Adrenal gland (tissue), 9 donors: ENCODE measurements at regions not wholly inside any gene's neighbourhood (a gene's known extent, or its start where the extent isn't known, plus 50 kb on each side); places are given as distances from the start of the nearest gene placed in this dataset.

Experiments used
- DNase-seq, 7 donors: peaks; one replicate each; pipeline ENCODE4 v3.0.0-alpha.2; 2019 to 2020
- H3K27ac ChIP-seq, 5 donors: fragments of 200-600 bp; sonication (generic) in 4 of 5; 1 replicate in 3 of 5; 2 replicates in 2 of 5; pipeline versions ENCODE4 v1.5.1 to v1.8.0; 2016 to 2020; ENCODE audit warnings: mild to moderate bottlenecking in 1 of 5
- H3K27me3 ChIP-seq: fragments of 200-600 bp; 2 replicates; pipeline ENCODE4 v1.8.0; 2021
- H3K36me3 ChIP-seq, 2 donors: fragments of 200-600 bp; replicated peaks in 1 of 2; 1 replicate in 1 of 2; 2 replicates in 1 of 2; pipeline versions ENCODE4 v1.5.1 to v1.8.0; 2018 to 2022
- H3K4me1 ChIP-seq, 2 donors: fragments of 200-600 bp; replicated peaks in 1 of 2; 1 replicate in 1 of 2; 2 replicates in 1 of 2; pipeline versions ENCODE4 v1.5.1 to v1.8.0; 2018 to 2021
- H3K4me3 ChIP-seq, 4 donors: fragments of 200-600 bp; sonication (generic) in 3 of 4; one replicate each; pipeline ENCODE4 v1.5.1; 2016 to 2018
- H3K9me3 ChIP-seq, 3 donors: fragments of 200-600 bp; sonication (generic) in 1 of 3; replicated peaks in 1 of 3; 1 replicate in 2 of 3; 2 replicates in 1 of 3; pipeline versions ENCODE4 v1.5.1 to v1.8.0; 2016 to 2021
- POLR2A ChIP-seq, 2 donors: fragments of 450-650 bp; IDR thresholded peaks; one replicate each; pipeline ENCODE4 v1.6.1; 2017; ENCODE audit warnings: antibody characterized with exemption in 2 of 2, mild to moderate bottlenecking in 2 of 2, moderate library complexity in 1 of 2
- WGBS, 4 donors: extraction: QIAGEN DNeasy Blood & Tissue Kit in 2 of 4; methylation state at CpG; one replicate each; pipeline versions ENCODE4 v1.1.5 to v1.1.7; 2013 to 2017; 5-methylcytosine and 5-hydroxymethylcytosine counted together
- intact Hi-C, 2 donors: fragments of 100-400 bp; cut with DNase I; formaldehyde crosslinking; loops; one replicate each; pipeline versions ENCODE4 v1.14.1 to v1.15.0; 2022 to 2023
- TF ChIP-seq, protein P1 (sequence below), 6 experiments: fragments of 450-650 bp in 4 of 6; fragments of 200-600 bp in 2 of 6; sonication (generic) in 1 of 6; IDR thresholded peaks; 1 replicate in 5 of 6; 2 replicates in 1 of 6; pipeline versions ENCODE4 v1.5.1 to v1.8.0; 2016 to 2021; ENCODE audit warnings: antibody characterized with exemption in 6 of 6, mild to moderate bottlenecking in 2 of 6, moderate library complexity in 1 of 6
- donor health status: healthy with polysubstance abuse.
- donor health status: Bipolar disorder and iron deficiency.
- donor health status: DM: yes; HTN: yes; CAD: no.
- donor health status: DM: no; HTN: no; CAD: no.
- donor health status: DM: no; HTN: no; CAD: no.

DNA sequence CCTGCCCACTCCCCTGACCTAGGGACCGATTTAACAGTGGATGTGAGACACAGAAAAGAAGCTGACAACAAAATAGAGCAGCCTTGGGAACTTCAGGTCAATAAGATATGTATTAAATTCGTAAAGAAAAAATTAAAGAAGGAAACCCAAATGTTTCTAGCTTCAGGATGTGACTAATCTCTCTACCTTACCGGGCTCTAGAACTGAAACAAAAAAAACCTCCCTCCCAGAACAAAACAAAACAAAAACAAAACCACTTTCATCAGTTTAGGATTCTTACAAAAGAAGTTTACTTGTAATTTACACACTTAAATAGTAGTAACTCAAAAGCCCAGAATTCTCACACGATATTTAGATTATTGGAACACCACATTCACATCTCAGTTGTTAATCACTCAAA, 185.8 kb upstream of the RPS6KA3 start:
- 48 to 61% (median 56%) methylated on average over 4 of the region's 4 CpGs for WGBS, 4 donors
- DNase-seq: no peak
- Histone ChIP-seq H3K27me3 (peaks cover 21% of the 10 kb centered on the region), H3K4me1 (no peaks in the 10 kb centered on the region), H3K27ac (no peak overlapping the region), H3K4me3 (no peak overlapping the region), H3K36me3 (no peaks in the 10 kb centered on the region), H3K9me3 (no peaks in the 10 kb centered on the region)
- intact Hi-C loops: no loop called here
- no peak for TF ChIP-seq POLR2A (IDR thresholded peaks at IDR 0.05)
- TF ChIP-seq, protein P1, sequence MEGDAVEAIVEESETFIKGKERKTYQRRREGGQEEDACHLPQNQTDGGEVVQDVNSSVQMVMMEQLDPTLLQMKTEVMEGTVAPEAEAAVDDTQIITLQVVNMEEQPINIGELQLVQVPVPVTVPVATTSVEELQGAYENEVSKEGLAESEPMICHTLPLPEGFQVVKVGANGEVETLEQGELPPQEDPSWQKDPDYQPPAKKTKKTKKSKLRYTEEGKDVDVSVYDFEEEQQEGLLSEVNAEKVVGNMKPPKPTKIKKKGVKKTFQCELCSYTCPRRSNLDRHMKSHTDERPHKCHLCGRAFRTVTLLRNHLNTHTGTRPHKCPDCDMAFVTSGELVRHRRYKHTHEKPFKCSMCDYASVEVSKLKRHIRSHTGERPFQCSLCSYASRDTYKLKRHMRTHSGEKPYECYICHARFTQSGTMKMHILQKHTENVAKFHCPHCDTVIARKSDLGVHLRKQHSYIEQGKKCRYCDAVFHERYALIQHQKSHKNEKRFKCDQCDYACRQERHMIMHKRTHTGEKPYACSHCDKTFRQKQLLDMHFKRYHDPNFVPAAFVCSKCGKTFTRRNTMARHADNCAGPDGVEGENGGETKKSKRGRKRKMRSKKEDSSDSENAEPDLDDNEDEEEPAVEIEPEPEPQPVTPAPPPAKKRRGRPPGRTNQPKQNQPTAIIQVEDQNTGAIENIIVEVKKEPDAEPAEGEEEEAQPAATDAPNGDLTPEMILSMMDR (IDR thresholded peaks at IDR 0.05): no peak

DNA sequence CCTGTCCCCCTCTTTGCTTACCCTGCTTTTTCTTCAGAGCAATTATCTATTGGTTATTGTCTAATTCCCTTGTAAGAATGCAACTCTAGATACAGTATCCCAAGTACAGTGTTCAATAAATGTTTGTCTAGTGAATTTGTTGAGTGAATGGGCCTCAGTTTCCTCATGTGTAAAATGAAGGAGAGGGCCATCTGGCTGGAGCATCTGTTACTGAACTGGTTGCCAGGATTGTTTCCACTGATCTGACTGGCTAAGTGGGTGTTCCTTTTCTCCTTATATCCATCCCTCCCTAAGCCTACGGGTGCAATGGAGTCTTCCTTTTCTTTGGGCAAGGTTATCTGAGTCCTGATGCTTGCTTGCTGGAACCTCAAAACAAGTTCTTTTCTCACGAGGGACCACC, 185.2 kb upstream of the RPS6KA3 start:
- Histone ChIP-seq H3K9me3 (no peaks in the 10 kb centered on the region), H3K27ac (no peak overlapping the region), H3K36me3 (no peaks in the 10 kb centered on the region), H3K4me1 (no peaks in the 10 kb centered on the region), H3K27me3 (peaks cover 22% of the 10 kb centered on the region), H3K4me3 (no peak overlapping the region)
- WGBS, 4 donors: 31 to 74% (median 51%) methylated on average over 2 of the region's 2 CpGs
- no peak for DNase-seq
- intact Hi-C loops: no loop called here
- no peak for TF ChIP-seq POLR2A (IDR thresholded peaks at IDR 0.05)
- TF ChIP-seq, protein P1 (IDR thresholded peaks at IDR 0.05): no peak

DNA sequence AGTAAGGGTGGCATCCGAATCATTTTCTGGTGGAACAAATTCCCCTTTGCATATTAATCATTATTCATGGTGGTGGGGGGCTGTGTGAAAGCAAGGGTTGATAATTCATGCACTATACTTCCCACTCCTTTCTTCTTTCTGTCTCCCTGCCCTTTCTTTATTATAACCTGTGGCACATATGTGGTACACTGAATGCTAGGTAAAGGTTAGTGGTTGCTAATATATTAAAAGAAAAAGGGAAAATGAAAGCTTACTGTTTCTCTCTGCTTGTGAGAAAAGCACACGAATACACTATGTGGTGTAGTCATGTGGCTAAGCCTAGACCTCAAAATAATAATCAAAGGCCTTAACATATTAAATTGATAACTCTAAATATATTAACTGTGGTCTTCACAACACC, 178.4 kb upstream of the RPS6KA3 start:
- Histone ChIP-seq H3K27me3 (peaks cover 24% of the 10 kb centered on the region), H3K36me3 (no peaks in the 10 kb centered on the region), H3K4me3 (no peak overlapping the region), H3K27ac (no peak overlapping the region), H3K9me3 (no peaks in the 10 kb centered on the region), H3K4me1 (no peaks in the 10 kb centered on the region)
- TF ChIP-seq, protein P1 (IDR thresholded peaks at IDR 0.05): no peak
- TF ChIP-seq POLR2A (IDR thresholded peaks at IDR 0.05): no peak
- whole genome bisulfite sequencing, 4 donors: 53 to 75% (median 64%) methylated on average over 2 of the region's 2 CpGs
- intact Hi-C loops: loop anchor here in 1 of 2 donors (10.0 kb wide), 1 partner anchor 190 kb away; no protein-coding TSS in a partner anchor
- DNase-seq: no peak

DNA sequence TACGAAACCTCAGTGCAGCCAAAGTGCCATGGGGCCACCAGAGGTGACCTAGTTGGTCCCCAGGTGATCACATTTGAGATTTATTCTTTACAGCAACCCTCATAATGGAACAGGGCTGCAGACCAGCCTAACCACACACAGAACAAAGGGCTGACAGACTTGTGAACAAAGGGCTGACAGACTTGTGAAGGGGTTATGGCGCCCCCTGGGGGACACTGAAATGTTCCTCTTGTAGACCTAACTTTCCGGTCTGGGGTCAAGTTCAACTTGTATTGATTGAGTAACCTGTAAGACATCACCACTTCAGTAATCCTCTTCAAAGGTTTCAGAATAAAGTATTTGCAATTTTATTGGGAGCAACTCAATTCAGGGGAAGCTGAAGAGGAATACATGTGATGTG, 175.9 kb upstream of the RPS6KA3 start:
- intact Hi-C loops: loop anchor here in 1 of 2 donors (10.0 kb wide), 1 partner anchor 188 kb away; no protein-coding TSS in a partner anchor
- H3K36me3 ChIP-seq: no peaks in the 10 kb centered on the region
- DNase-seq: peak; percentile 64 to 92 (median 85)

More for the DNA sequence above, 175.9 kb upstream of the RPS6KA3 start:
- 32 to 36% (median 34%) methylated on average over 3 of the region's 3 CpGs for WGBS, 4 donors
- Histone ChIP-seq H3K4me1 (no peaks in the 10 kb centered on the region), H3K27ac (no peak overlapping the region), H3K27me3 (peaks cover 16% of the 10 kb centered on the region), H3K9me3 (no peaks in the 10 kb centered on the region), H3K4me3 (no peak overlapping the region)
- no peak for TF ChIP-seq POLR2A (IDR thresholded peaks at IDR 0.05)
- TF ChIP-seq, protein P1 (IDR thresholded peaks at IDR 0.05): peak; percentile 50 to 67 (median 60)
